GM12878 (cell line): ENCODE measurements at regions not wholly inside any gene's neighbourhood (a gene's known extent, or its start where the extent isn't known, plus 50 kb on each side); places are given as distances from the start of the nearest gene placed in this dataset.

Experiments
- IKZF1 ChIP-seq: fragments of 450-650 bp; conservative IDR thresholded peaks from 2 replicates; pipeline ENCODE4 v1.6.1; 2017; ENCODE audit warnings: antibody characterized with exemption, mild to moderate bottlenecking
- JUNB ChIP-seq: IDR thresholded peaks from 2 replicates; pipeline ENCODE4 v1.6.1; 2016; ENCODE audit warnings: antibody characterized with exemption, mild to moderate bottlenecking
- NFXL1 ChIP-seq: fragments of 450-650 bp; IDR thresholded peaks from 2 replicates; pipeline ENCODE4 v1.6.1; 2017; ENCODE audit warnings: antibody characterized with exemption, mild to moderate bottlenecking, borderline replicate concordance
- PAX8 ChIP-seq: fragments of 450-650 bp; IDR thresholded peaks from 2 replicates; pipeline ENCODE4 v1.6.1; 2017; ENCODE audit warnings: mild to moderate bottlenecking, moderate library complexity
- PKNOX1 ChIP-seq: fragments of 450-650 bp; IDR thresholded peaks from 2 replicates; pipeline ENCODE4 v1.6.1; 2016; ENCODE audit warnings: mild to moderate bottlenecking
- PRDM15 ChIP-seq: fragments of 450-650 bp; formaldehyde crosslinking; IDR thresholded peaks from 2 replicates; pipeline ENCODE4 v1.4.0; 2020; ENCODE audit warnings: mild to moderate bottlenecking, moderate library complexity
- RB1 ChIP-seq: fragments of 450-650 bp; formaldehyde crosslinking; IDR thresholded peaks from 2 replicates; pipeline ENCODE4 v1.6.1; 2017; ENCODE audit warnings: mild to moderate bottlenecking, borderline replicate concordance
- TARDBP ChIP-seq: IDR thresholded peaks from 2 replicates; pipeline ENCODE4 v1.6.1; 2016; ENCODE audit warnings: borderline replicate concordance
- TBL1XR1 ChIP-seq: IDR thresholded peaks from 2 replicates; pipeline ENCODE4 v1.6.1; 2012; ENCODE audit warnings: low read depth, low read length, improper control_type of control experiment
- TCF12 ChIP-seq: IDR thresholded peaks from 2 replicates; pipeline ENCODE4 v1.6.1; 2011; ENCODE audit warnings: low read depth, mild to moderate bottlenecking, low read length
- ZBTB11 ChIP-seq: fragments of 450-650 bp; formaldehyde crosslinking; IDR thresholded peaks from 2 replicates; pipeline ENCODE4 v1.5.0; 2022; ENCODE audit warnings: mild to moderate bottlenecking, missing genetic modification characterization
- ZZZ3 ChIP-seq: IDR thresholded peaks from 2 replicates; pipeline ENCODE4 v1.6.1; 2011; ENCODE audit warnings: low read depth; ENCODE audit not compliant: control insufficient read depth, insufficient read length
- TF ChIP-seq, protein P1 (sequence below): fragments of 450-650 bp; IDR thresholded peaks from 2 replicates; pipeline ENCODE4 v1.6.1; 2017; ENCODE audit warnings: low read depth, mild to moderate bottlenecking, moderate library complexity
- TF ChIP-seq, protein P2 (sequence below): IDR thresholded peaks from 2 replicates; pipeline ENCODE4 v1.6.1; 2012; ENCODE audit warnings: low read depth, low read length, improper control_type of control experiment

- TF ChIP-seq PKNOX1 (peak; percentile 89), JUNB (no peak), TARDBP (no peak), NFXL1 (no peak), PRDM15 (CRISPR knock-in tag) (no peak), TCF12 (no peak), RB1 (no peak), ZZZ3 (no peak), PAX8 (no peak), ZBTB11 (no peak), IKZF1 (peak; percentile 90), TBL1XR1 (no peak)
- TF ChIP-seq, protein P1, sequence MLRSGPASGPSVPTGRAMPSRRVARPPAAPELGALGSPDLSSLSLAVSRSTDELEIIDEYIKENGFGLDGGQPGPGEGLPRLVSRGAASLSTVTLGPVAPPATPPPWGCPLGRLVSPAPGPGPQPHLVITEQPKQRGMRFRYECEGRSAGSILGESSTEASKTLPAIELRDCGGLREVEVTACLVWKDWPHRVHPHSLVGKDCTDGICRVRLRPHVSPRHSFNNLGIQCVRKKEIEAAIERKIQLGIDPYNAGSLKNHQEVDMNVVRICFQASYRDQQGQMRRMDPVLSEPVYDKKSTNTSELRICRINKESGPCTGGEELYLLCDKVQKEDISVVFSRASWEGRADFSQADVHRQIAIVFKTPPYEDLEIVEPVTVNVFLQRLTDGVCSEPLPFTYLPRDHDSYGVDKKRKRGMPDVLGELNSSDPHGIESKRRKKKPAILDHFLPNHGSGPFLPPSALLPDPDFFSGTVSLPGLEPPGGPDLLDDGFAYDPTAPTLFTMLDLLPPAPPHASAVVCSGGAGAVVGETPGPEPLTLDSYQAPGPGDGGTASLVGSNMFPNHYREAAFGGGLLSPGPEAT = peak; percentile 91
- TF ChIP-seq, protein P2, sequence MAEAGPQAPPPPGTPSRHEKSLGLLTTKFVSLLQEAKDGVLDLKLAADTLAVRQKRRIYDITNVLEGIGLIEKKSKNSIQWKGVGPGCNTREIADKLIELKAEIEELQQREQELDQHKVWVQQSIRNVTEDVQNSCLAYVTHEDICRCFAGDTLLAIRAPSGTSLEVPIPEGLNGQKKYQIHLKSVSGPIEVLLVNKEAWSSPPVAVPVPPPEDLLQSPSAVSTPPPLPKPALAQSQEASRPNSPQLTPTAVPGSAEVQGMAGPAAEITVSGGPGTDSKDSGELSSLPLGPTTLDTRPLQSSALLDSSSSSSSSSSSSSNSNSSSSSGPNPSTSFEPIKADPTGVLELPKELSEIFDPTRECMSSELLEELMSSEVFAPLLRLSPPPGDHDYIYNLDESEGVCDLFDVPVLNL = no peak
Observed at GRCh38 chr6:105648276-105648675, 245.4 kb upstream of the PREP start (continued).
